H9 (cell line): ENCODE measurements at regions not wholly inside any gene's neighbourhood (a gene's known extent, or its start where the extent isn't known, plus 50 kb on each side); places are given as distances from the start of the nearest gene placed in this dataset.

Source experiments
- DNase-seq: peaks from one replicate; pipeline ENCODE4 v3.0.0-alpha.2; 2017
- H2AFZ ChIP-seq: one replicate; pipeline ENCODE4 v1.6.1; 2013; ENCODE audit warnings: mild to moderate bottlenecking, low read length, control low read depth, moderate library complexity
- H2AK5ac ChIP-seq: 2 replicates; pipeline ENCODE4 v1.6.1; 2013; ENCODE audit warnings: low read length, control low read depth, mixed read lengths; ENCODE audit not compliant: insufficient read length
- H2BK120ac ChIP-seq: one replicate; pipeline ENCODE4 v1.6.1; 2013; ENCODE audit warnings: low read depth, mild to moderate bottlenecking, low read length, control low read depth, inconsistent platforms; ENCODE audit not compliant: poor library complexity, severe bottlenecking
- H2BK12ac ChIP-seq: 2 replicates; pipeline ENCODE4 v1.6.1; 2013; ENCODE audit warnings: low read length, control low read depth, mixed read lengths, low read depth; ENCODE audit not compliant: insufficient read length
- H2BK15ac ChIP-seq: 2 replicates; pipeline ENCODE4 v1.6.1; 2013; ENCODE audit warnings: low read depth, low read length, control low read depth
- H2BK20ac ChIP-seq: one replicate; pipeline ENCODE4 v1.6.1; 2013; ENCODE audit warnings: low read depth, mild to moderate bottlenecking, low read length, control low read depth, inconsistent platforms; ENCODE audit not compliant: poor library complexity, severe bottlenecking
- H2BK5ac ChIP-seq: 2 replicates; pipeline ENCODE4 v1.6.1; 2013; ENCODE audit warnings: low read length, control low read depth, mixed read lengths; ENCODE audit not compliant: insufficient read length
- H3K14ac ChIP-seq: 2 replicates; pipeline ENCODE4 v1.6.1; 2013; ENCODE audit warnings: low read length, control low read depth; ENCODE audit not compliant: insufficient read depth
- H3K18ac ChIP-seq: 2 replicates; pipeline ENCODE4 v1.6.1; 2013; ENCODE audit warnings: low read depth, mild to moderate bottlenecking, mixed read lengths, low read length, control low read depth; ENCODE audit not compliant: insufficient read length
- H3K23ac ChIP-seq: 2 replicates; pipeline ENCODE4 v1.6.1; 2013; ENCODE audit warnings: low read length, control low read depth, mixed read lengths, low read depth; ENCODE audit not compliant: insufficient read length
- H3K23me2 ChIP-seq: 2 replicates; pipeline ENCODE4 v1.6.1; 2013; ENCODE audit warnings: low read depth, mild to moderate bottlenecking, mixed read lengths, low read length, control low read depth; ENCODE audit not compliant: insufficient read length, poor library complexity, severe bottlenecking
- H3K27ac ChIP-seq: 2 replicates; pipeline ENCODE4 v1.5.1; 2013; ENCODE audit warnings: low read length, control low read depth, mixed read lengths, low read depth; ENCODE audit not compliant: insufficient read length
- H3K27me3 ChIP-seq: 2 replicates; pipeline ENCODE4 v1.6.1; 2013; ENCODE audit warnings: low read length, control low read depth, inconsistent platforms; ENCODE audit not compliant: insufficient read depth
- H3K4ac ChIP-seq: 2 replicates; pipeline ENCODE4 v1.6.1; 2013; ENCODE audit warnings: low read depth, mild to moderate bottlenecking, control low read depth, inconsistent platforms, low read length, moderate library complexity
- H3K4me1 ChIP-seq: 2 replicates; pipeline ENCODE4 v1.6.1; 2013; ENCODE audit warnings: low read length, control low read depth, inconsistent platforms; ENCODE audit not compliant: insufficient read depth
- H3K4me2 ChIP-seq: 2 replicates; pipeline ENCODE4 v1.6.1; 2013; ENCODE audit warnings: low read length, control low read depth, mixed read lengths; ENCODE audit not compliant: insufficient read length, insufficient read depth
- H3K56ac ChIP-seq: 2 replicates; pipeline ENCODE4 v1.6.1; 2013; ENCODE audit warnings: low read depth, mild to moderate bottlenecking, mixed read lengths, low read length, control low read depth; ENCODE audit not compliant: insufficient read length
- H3K79me1 ChIP-seq: 2 replicates; pipeline ENCODE4 v1.6.1; 2013; ENCODE audit warnings: low read depth, mild to moderate bottlenecking, moderate library complexity, low read length, control low read depth, inconsistent platforms; ENCODE audit not compliant: insufficient read depth, poor library complexity, severe bottlenecking
- H3K79me2 ChIP-seq: 2 replicates; pipeline ENCODE4 v1.6.1; 2013; ENCODE audit warnings: low read length, control low read depth, inconsistent platforms; ENCODE audit not compliant: insufficient read depth
- H3K9ac ChIP-seq: 2 replicates; pipeline ENCODE4 v1.6.1; 2013; ENCODE audit warnings: low read length, control low read depth, mixed read lengths; ENCODE audit not compliant: insufficient read length; ENCODE audit errors: extremely low read depth
- H3K9me3 ChIP-seq: one replicate; pipeline ENCODE4 v1.6.1; 2013; ENCODE audit warnings: low read depth, low read length, inconsistent platforms; ENCODE audit not compliant: control insufficient read depth
- H3T11ph ChIP-seq: one replicate; pipeline ENCODE4 v1.6.1; 2013; ENCODE audit warnings: mild to moderate bottlenecking, low read length, control low read depth, inconsistent platforms
- H4K20me1 ChIP-seq: one replicate; pipeline ENCODE4 v1.6.1; 2013; ENCODE audit not compliant: control insufficient read depth, insufficient read length, insufficient read depth
- H4K5ac ChIP-seq: 2 replicates; pipeline ENCODE4 v1.6.1; 2013; ENCODE audit warnings: low read depth, mild to moderate bottlenecking, mixed read lengths, low read length, control low read depth; ENCODE audit not compliant: insufficient read length
- H4K8ac ChIP-seq: replicated peaks from 2 replicates; pipeline ENCODE4 v1.6.1; 2013; ENCODE audit warnings: low read length, control low read depth, mixed read lengths, low read depth; ENCODE audit not compliant: insufficient read length
- H4K91ac ChIP-seq: 2 replicates; pipeline ENCODE4 v1.6.1; 2013; ENCODE audit warnings: low read depth, mild to moderate bottlenecking, moderate library complexity, mixed read lengths, low read length, control low read depth; ENCODE audit not compliant: insufficient read length
- H3K27ac Mint-ChIP-seq, 3 experiments: 2 replicates in 2 of 3; 3 replicates in 1 of 3; pipeline ENCODE4 v1.8.0; 2020 to 2021; ENCODE audit warnings: mixed read lengths in 3 of 3, mild to moderate bottlenecking in 1 of 3, moderate library complexity in 1 of 3
- H3K27me3 Mint-ChIP-seq: 2 replicates; pipeline ENCODE4 v1.8.0; 2021; ENCODE audit warnings: low read depth, mild to moderate bottlenecking, moderate library complexity, mixed read lengths
- H3K36me3 Mint-ChIP-seq, 3 experiments: 2 replicates in 2 of 3; 3 replicates in 1 of 3; pipeline ENCODE4 v1.8.0; 2020 to 2021; ENCODE audit warnings: low read depth in 3 of 3, mixed read lengths in 3 of 3; ENCODE audit not compliant: insufficient read depth in 1 of 3
- H3K4me1 Mint-ChIP-seq, 2 experiments: 2 replicates each; pipeline ENCODE4 v1.8.0; 2020; ENCODE audit warnings: mixed read lengths in 2 of 2
- H3K4me3 Mint-ChIP-seq, 2 experiments: 2 replicates in 1 of 2; 3 replicates in 1 of 2; pipeline ENCODE4 v1.8.0; 2020 to 2021; ENCODE audit warnings: mild to moderate bottlenecking in 2 of 2, mixed read lengths in 2 of 2, moderate library complexity in 1 of 2
- H3K9me3 Mint-ChIP-seq, 2 experiments: 2 replicates in 1 of 2; 3 replicates in 1 of 2; pipeline ENCODE4 v1.8.0; 2020; ENCODE audit warnings: mild to moderate bottlenecking in 2 of 2, mixed read lengths in 2 of 2, moderate library complexity in 1 of 2
- CTCF ChIP-seq: fragments of 200-600 bp; sonication (generic); conservative IDR thresholded peaks from 3 replicates; pipeline ENCODE4 v1.8.0; 2021; ENCODE audit warnings: antibody characterized with exemption, mild to moderate bottlenecking
- WGBS: extraction: QIAGEN DNeasy Blood & Tissue Kit; methylation state at CpG from one replicate; pipeline ENCODE4 v1.1.7; 2013; ENCODE audit warnings: missing lambda C conversion rate, low lambda C conversion rate, mixed read lengths; ENCODE audit not compliant: insufficient read length; ENCODE audit errors: extremely low coverage; 5-methylcytosine and 5-hydroxymethylcytosine counted together

GRCh38 chr20:42010090-42010489, 391.9 kb upstream of the CHD6 start:
- H3K27me3 Mint-ChIP-seq: peaks cover 3% of the 10 kb centered on the region
- Histone ChIP-seq H4K8ac (no peak overlapping the region), H3K4me1 (peaks cover 5% of the 10 kb centered on the region; the same call in 1 of the 2 replicates), H3K79me1 (no peaks in the 10 kb centered on the region), H2BK20ac (no peak overlapping the region), H4K20me1 (no peaks in the 10 kb centered on the region), H2AK5ac (no peak overlapping the region), H2AFZ (no peak overlapping the region), H2BK120ac (no peak overlapping the region), H4K91ac (no peak overlapping the region), H3K27ac (no peak overlapping the region), H3K14ac (no peak overlapping the region), H3K56ac (no peak overlapping the region), H3T11ph (no peak overlapping the region), H4K5ac (no peak overlapping the region), H3K4ac (no peak overlapping the region), H3K9me3 (peaks cover 9% of the 10 kb centered on the region), H3K23ac (no peak overlapping the region), H3K4me2 (no peak overlapping the region), H3K27me3 (no peaks in the 10 kb centered on the region), H3K79me2 (no peaks in the 10 kb centered on the region), H3K9ac (no peak overlapping the region), H3K23me2 (no peaks in the 10 kb centered on the region), H2BK15ac (no peak overlapping the region), H3K18ac (no peak overlapping the region), H2BK12ac (no peak overlapping the region), H2BK5ac (no peak overlapping the region)
- no CpG with 5 or more reads among the region's 3 CpGs for WGBS
- H3K4me3 Mint-ChIP-seq: no peak overlapping the region
- no peak for DNase-seq
- H3K9me3 Mint-ChIP-seq: peaks cover 24 to 27% of the 10 kb centered on the region in 2 experiments
- H3K36me3 Mint-ChIP-seq: peaks cover 7 to 23% (median 13%) of the 10 kb centered on the region in 3 experiments
- no peak overlapping the region for H3K27ac Mint-ChIP-seq
- peaks cover 14% of the 10 kb centered on the region in 2 experiments for H3K4me1 Mint-ChIP-seq
- no peak for TF ChIP-seq CTCF
